ENCODE measurements at regions not wholly inside any gene's neighbourhood (a gene's known extent, or its start where the extent isn't known, plus 50 kb on each side); places are given as distances from the start of the nearest gene placed in this dataset.

DNA sequence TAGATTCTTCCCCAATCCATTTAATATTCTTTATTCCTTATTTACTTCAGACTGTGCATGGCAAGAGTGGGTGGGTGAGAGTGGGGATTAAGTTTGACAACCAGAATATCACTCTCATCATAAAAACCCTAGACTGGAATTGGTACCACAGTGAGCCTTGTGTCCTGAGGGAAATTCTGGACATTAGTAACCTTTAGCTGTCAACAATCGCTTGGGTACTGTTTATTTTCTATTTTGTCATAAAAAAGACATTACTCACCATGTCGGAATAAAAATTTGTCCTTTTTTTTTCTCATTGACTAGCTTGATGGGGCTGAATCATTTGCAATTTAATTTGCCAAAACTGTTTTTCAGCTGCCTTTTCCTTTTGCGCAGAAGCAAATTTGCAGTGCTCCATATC is 176.1 kb upstream of the SEMA3C start:
- no peak overlapping the region for H3K27ac ChIP-seq (ENCODE audit: insufficient read depth, low read depth, low read length)
- no peak for DNase-seq (ENCODE audit: low read depth, low spot score)
- H3K27me3 ChIP-seq (ENCODE audit: control insufficient read depth in 2 of 2, insufficient read depth in 2 of 2, low read length in 2 of 2) = no peaks in the 10 kb centered on the region
- H3K4me2 ChIP-seq (ENCODE audit: insufficient read depth, low read length) = no peak overlapping the region
- no peak for TF ChIP-seq EZH2 (IDR thresholded peaks at IDR 0.05; ENCODE audit: borderline replicate concordance, low read depth, low read length, severe bottlenecking)
- TF ChIP-seq GATA2 (IDR thresholded peaks at IDR 0.05; ENCODE audit: insufficient read depth, insufficient read length, low read depth, low read length) = no peak
- no peak for TF ChIP-seq FOS (IDR thresholded peaks at IDR 0.05; ENCODE audit: borderline replicate concordance, insufficient read depth, low read length)
- TF ChIP-seq, protein P1, sequence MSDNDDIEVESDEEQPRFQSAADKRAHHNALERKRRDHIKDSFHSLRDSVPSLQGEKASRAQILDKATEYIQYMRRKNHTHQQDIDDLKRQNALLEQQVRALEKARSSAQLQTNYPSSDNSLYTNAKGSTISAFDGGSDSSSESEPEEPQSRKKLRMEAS (IDR thresholded peaks at IDR 0.05; ENCODE audit: insufficient read depth, insufficient read length) = no peak
- TF ChIP-seq POLR2AphosphoS5 (IDR thresholded peaks at IDR 0.05; ENCODE audit: insufficient read depth, low read depth, low read length) = no peak
- TF ChIP-seq POLR2A (IDR thresholded peaks at IDR 0.05; ENCODE audit: low read depth, low read length) = no peak
- TF ChIP-seq, protein P2, sequence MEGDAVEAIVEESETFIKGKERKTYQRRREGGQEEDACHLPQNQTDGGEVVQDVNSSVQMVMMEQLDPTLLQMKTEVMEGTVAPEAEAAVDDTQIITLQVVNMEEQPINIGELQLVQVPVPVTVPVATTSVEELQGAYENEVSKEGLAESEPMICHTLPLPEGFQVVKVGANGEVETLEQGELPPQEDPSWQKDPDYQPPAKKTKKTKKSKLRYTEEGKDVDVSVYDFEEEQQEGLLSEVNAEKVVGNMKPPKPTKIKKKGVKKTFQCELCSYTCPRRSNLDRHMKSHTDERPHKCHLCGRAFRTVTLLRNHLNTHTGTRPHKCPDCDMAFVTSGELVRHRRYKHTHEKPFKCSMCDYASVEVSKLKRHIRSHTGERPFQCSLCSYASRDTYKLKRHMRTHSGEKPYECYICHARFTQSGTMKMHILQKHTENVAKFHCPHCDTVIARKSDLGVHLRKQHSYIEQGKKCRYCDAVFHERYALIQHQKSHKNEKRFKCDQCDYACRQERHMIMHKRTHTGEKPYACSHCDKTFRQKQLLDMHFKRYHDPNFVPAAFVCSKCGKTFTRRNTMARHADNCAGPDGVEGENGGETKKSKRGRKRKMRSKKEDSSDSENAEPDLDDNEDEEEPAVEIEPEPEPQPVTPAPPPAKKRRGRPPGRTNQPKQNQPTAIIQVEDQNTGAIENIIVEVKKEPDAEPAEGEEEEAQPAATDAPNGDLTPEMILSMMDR (IDR thresholded peaks at IDR 0.05; ENCODE audit: extremely low read depth in 1 of 2, insufficient read depth in 1 of 2, low read depth in 1 of 2, low read length in 2 of 2) = no peak
- TF ChIP-seq MYC (IDR thresholded peaks at IDR 0.05; ENCODE audit: low read depth, low read length) = no peak
- TF ChIP-seq JUN (IDR thresholded peaks at IDR 0.05; ENCODE audit: borderline replicate concordance, insufficient read depth, insufficient read length, low read depth) = no peak
- no peaks in the 10 kb centered on the region for H3K9me1 ChIP-seq (replicated peaks; ENCODE audit: control insufficient read depth, extremely low read depth, insufficient read depth, low read length)
- ChIA-PET CTCF (no interaction called here), POLR2A (no interaction called here)
- H3K79me2 ChIP-seq (ENCODE audit: control insufficient read depth, insufficient read depth, low read length) = no peaks in the 10 kb centered on the region
- dilution Hi-C loops (cut with MboI; ENCODE audit: extremely low pct_ligation_motif_present, low sequenced_read_pairs) = no loop called here
- no peaks in the 10 kb centered on the region for H4K20me1 ChIP-seq (replicated peaks; ENCODE audit: control insufficient read depth, extremely low read depth, insufficient read depth, low read length)
- H3K36me3 ChIP-seq (ENCODE audit: control insufficient read depth in 2 of 2, extremely low read depth in 1 of 2, insufficient read depth in 2 of 2, low read length in 2 of 2) = no peaks in the 10 kb centered on the region
- no peaks in the 10 kb centered on the region for H3K9me3 ChIP-seq (replicated peaks; ENCODE audit: control insufficient read depth, insufficient read depth, low read length)
- FAIRE-seq = no peak
- H3K9ac ChIP-seq (replicated peaks; ENCODE audit: extremely low read depth, insufficient read depth, low read length) = no peak overlapping the region
- BruUV-seq (replicated peaks) = no TSS peak
- H3K4me1 ChIP-seq (ENCODE audit: control insufficient read depth, extremely low read depth, insufficient read depth, low read length) = no peaks in the 10 kb centered on the region
- intact Hi-C loops (cut with micrococcal nuclease) = no loop called here
- H2AFZ ChIP-seq (ENCODE audit: low read depth, low read length) = no peak overlapping the region
- no peak overlapping the region for H3K4me3 ChIP-seq (replicated peaks in 1 of 3; ENCODE audit: insufficient read depth in 1 of 3, low read depth in 1 of 3, low read length in 3 of 3)
